Dermis microvascular lymphatic vessel endothelial cell (primary cell): ENCODE measurements at regions not wholly inside any gene's neighbourhood (a gene's known extent, or its start where the extent isn't known, plus 50 kb on each side); places are given as distances from the start of the nearest gene placed in this dataset.
"Not testable (repeated sequence)": the region's sequence is repeated elsewhere in the genome, so short reads cannot be mapped to it uniquely, and the experiment has no call there.

Source experiments
- DNase-seq, 2 donors: peaks; one replicate each; pipeline versions ENCODE4 v3.0.0 to v3.0.0-alpha.2; 2010; ENCODE audit warnings: low read depth in 2 of 2

- no peak for DNase-seq
Observed at GRCh38 chr1:238377280-238377919, 486.7 kb upstream of the ZP4 start.

- DNase-seq, result no peak
Observed at GRCh38 chr1:238370599-238370998, 479.9 kb upstream of the ZP4 start.

- no peak for DNase-seq
Observed at GRCh38 chr1:238364214-238364892, 473.6 kb upstream of the ZP4 start.

GRCh38 chr1:238360474-238360873, 469.8 kb upstream of the ZP4 start:
- no peak for DNase-seq

GRCh38 chr1:238350471-238350870, 459.7 kb upstream of the ZP4 start:
- DNase-seq, result no peak

GRCh38 chr1:238346340-238346739, 455.6 kb upstream of the ZP4 start:
- DNase-seq, result no peak

- no peak for DNase-seq
Observed at GRCh38 chr1:238345837-238346236, 455.1 kb upstream of the ZP4 start.

- no peak for DNase-seq
Observed at GRCh38 chr1:238343852-238344251, 453.1 kb upstream of the ZP4 start.

- DNase-seq, result no peak
Observed at GRCh38 chr1:238341395-238341794, 450.7 kb upstream of the ZP4 start.

GRCh38 chr1:238340989-238341388, 450.3 kb upstream of the ZP4 start:
- no peak for DNase-seq

GRCh38 chr1:238336531-238336930, 445.8 kb upstream of the ZP4 start:
- no peak for DNase-seq

- DNase-seq, result no peak
Observed at GRCh38 chr1:238334170-238334569, 443.4 kb upstream of the ZP4 start.

GRCh38 chr1:238331557-238331956, 440.8 kb upstream of the ZP4 start:
- no peak for DNase-seq

- no peak for DNase-seq
Observed at GRCh38 chr1:238329671-238330070, 438.9 kb upstream of the ZP4 start.

GRCh38 chr1:238327033-238327432, 436.3 kb upstream of the ZP4 start:
- not testable (repeated sequence) for DNase-seq

- not testable (repeated sequence) for DNase-seq
Observed at GRCh38 chr1:238326479-238326878, 435.8 kb upstream of the ZP4 start.

- DNase-seq, result no peak
Observed at GRCh38 chr1:238324211-238324864, 433.6 kb upstream of the ZP4 start.

GRCh38 chr1:238323490-238323889, 432.8 kb upstream of the ZP4 start:
- DNase-seq, result no peak

- DNase-seq, result no peak
Observed at GRCh38 chr1:238319957-238320356, 429.2 kb upstream of the ZP4 start.

- no peak for DNase-seq
Observed at GRCh38 chr1:238318294-238319110, 427.8 kb upstream of the ZP4 start.

GRCh38 chr1:238312969-238313368, 422.2 kb upstream of the ZP4 start:
- DNase-seq, result no peak

- no peak for DNase-seq
Observed at GRCh38 chr1:238306411-238306810, 415.7 kb upstream of the ZP4 start.
